SK-N-MC (cell line): ENCODE measurements at regions not wholly inside any gene's neighbourhood (a gene's known extent, or its start where the extent isn't known, plus 50 kb on each side); places are given as distances from the start of the nearest gene placed in this dataset.

Experiments used
- DNase-seq: peaks from one replicate; pipeline ENCODE4 v3.0.0-alpha.2; 2011; ENCODE audit warnings: low read depth, low spot score
- H3K27ac ChIP-seq: fragments of 200-600 bp; sonication (generic); 2 replicates; pipeline ENCODE4 v1.5.1; 2016; ENCODE audit warnings: mixed run types
- H3K36me3 ChIP-seq: fragments of 200-600 bp; sonication (generic); 2 replicates; pipeline ENCODE4 v1.6.1; 2017; ENCODE audit warnings: antibody characterized with exemption, low read length, mixed read lengths; ENCODE audit not compliant: insufficient read depth
- H3K4me3 ChIP-seq: fragments of 200-600 bp; sonication (generic); 2 replicates; pipeline ENCODE4 v1.5.1; 2016
- H3K9ac ChIP-seq: fragments of 200-600 bp; sonication (generic); 2 replicates; pipeline ENCODE4 v1.8.0; 2017; ENCODE audit warnings: mixed run types, mixed read lengths; ENCODE audit not compliant: insufficient read length
- H3K9me3 ChIP-seq: fragments of 200-600 bp; sonication (generic); 2 replicates; pipeline ENCODE4 v1.6.1; 2017; ENCODE audit warnings: low read depth, mild to moderate bottlenecking, antibody characterized with exemption, low read length, moderate library complexity, mixed read lengths
- EZH2 ChIP-seq: fragments of 200-600 bp; sonication (generic); IDR thresholded peaks from one replicate; pipeline ENCODE4 v1.6.1; 2017; ENCODE audit warnings: antibody characterized with exemption
- FOXP2 ChIP-seq: optimal IDR thresholded peaks from 2 replicates; pipeline ENCODE3; 2011; ENCODE audit warnings: mild to moderate bottlenecking, moderate library complexity; ENCODE audit not compliant: insufficient read depth; ENCODE audit errors: extremely low read length, control extremely low read depth
- POLR2AphosphoS5 ChIP-seq: IDR thresholded peaks from 2 replicates; pipeline ENCODE4 v1.6.1; 2012; ENCODE audit warnings: mild to moderate bottlenecking, low read depth, low read length, borderline replicate concordance

DNA sequence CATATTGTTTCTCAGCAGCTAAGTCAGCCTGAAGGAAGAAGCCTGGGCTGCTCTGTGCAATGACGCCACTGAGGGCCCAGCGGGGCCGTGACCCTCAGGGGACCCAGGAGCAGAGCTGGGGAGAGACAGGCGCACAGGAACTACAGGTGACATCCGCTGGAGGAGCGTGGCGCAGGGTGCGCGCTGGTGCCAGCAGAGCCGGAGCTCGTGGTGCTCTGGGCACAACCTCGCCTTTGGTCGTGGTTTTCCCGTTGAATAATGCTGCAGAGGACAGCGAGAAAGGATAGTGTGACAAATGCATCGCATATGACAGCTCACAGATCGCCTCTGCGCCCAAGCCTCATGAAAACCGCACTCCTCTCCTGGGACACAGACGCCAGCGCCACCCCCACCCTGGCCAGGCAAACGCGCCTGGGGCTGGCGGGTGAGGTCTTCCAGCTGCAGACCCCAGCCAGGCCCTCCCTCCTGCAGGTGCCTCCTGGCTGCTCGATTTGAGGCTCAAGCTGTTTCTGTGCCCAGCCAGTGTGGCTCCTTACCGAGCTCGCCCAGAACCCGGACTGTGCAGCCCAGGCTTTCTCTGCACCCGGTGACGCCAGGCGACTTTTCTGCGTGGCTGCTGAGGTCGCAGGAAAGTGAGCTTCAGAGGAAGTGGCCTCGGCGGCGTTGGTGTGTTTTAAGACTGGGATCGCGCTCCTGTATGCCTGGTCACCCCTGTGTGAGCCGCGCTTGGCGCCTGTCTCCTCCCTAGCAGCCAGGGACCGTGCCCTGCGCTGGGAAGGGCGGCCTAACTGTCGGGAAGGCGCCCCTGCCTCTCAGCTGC, 583.1 kb upstream of the HS6ST1 start:
- H3K36me3 ChIP-seq, result no peaks in the 10 kb centered on the region
- H3K27ac ChIP-seq, result no peak overlapping the region
- H3K9me3 ChIP-seq, result no peaks in the 10 kb centered on the region
- no peak for DNase-seq
- H3K9ac ChIP-seq, result no peak overlapping the region
- TF ChIP-seq FOXP2 (no peak), POLR2AphosphoS5 (no peak)
- H3K4me3 ChIP-seq, result no peak overlapping the region

DNA sequence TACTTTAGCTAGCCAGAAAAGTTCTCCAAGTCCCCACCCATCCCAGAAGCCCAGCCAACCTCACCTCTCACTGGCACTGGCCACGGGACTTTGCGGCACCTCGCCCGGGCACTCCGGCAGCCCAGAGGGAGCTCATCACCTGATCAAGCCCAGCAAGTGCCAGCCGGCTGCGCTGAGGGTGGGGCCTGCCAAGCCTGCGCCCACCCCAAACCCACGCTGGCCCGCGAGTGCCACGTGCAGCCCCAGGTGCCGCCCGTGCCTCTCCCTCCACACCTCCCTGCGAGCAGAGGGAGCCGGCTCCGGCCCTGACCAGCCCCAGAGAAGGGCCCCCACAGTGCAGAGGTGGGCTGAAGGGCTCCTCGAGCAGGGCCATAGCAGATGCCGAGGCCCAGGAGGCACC, 585.0 kb upstream of the HS6ST1 start:
- H3K9ac ChIP-seq, result no peak overlapping the region
- TF ChIP-seq FOXP2 (no peak), POLR2AphosphoS5 (no peak), EZH2 (no peak)
- H3K9me3 ChIP-seq, result no peaks in the 10 kb centered on the region
- no peak overlapping the region for H3K4me3 ChIP-seq
- H3K36me3 ChIP-seq, result no peaks in the 10 kb centered on the region
- H3K27ac ChIP-seq, result no peak overlapping the region
- DNase-seq, result no peak

DNA sequence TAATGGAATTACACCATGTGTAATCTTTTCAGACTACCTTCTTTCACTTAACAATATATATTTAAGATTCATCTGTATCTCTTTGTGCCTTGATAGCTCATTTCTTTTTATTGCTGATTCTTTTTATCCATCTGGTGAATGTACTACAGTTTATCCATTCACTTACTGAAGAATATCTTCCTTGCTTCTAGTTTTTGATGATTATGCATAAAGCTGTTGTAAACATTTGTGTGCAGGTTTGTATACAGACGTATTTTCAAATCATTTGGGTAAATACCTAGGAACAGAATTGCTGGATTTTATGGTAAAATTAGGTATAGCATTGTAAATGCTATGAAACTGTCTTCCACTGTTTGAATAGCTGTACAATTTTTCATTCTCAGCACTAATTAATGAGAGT, 592.6 kb upstream of the HS6ST1 start:
- no peak overlapping the region for H3K27ac ChIP-seq
- no peak for DNase-seq
- no peak overlapping the region for H3K4me3 ChIP-seq
- no peaks in the 10 kb centered on the region for H3K9me3 ChIP-seq
- TF ChIP-seq FOXP2 (no peak), EZH2 (no peak), POLR2AphosphoS5 (no peak)
- H3K36me3 ChIP-seq, result no peaks in the 10 kb centered on the region
- no peak overlapping the region for H3K9ac ChIP-seq

DNA sequence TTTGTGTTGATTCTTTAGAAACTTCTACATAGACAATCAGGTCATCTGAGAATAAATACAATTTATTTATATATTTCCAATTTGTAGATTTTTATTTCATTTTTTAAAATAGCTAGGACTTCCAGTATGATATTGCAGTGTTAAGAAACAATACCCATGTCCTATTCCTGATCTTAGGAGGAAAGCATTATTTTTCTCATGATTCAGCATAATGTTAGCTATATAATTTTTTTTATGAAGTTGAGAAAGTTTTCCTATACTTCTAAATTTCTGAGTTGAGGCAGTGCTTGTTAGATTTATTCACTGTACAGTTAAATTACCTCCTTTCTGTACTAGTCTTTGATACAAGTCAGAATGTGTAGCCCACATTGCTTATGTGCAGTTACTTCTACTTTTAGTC, 595.7 kb upstream of the HS6ST1 start:
- no peaks in the 10 kb centered on the region for H3K36me3 ChIP-seq
- H3K4me3 ChIP-seq, result no peak overlapping the region
- no peak for TF ChIP-seq FOXP2
- TF ChIP-seq POLR2AphosphoS5, result no peak
- TF ChIP-seq EZH2, result no peak
- H3K27ac ChIP-seq, result no peak overlapping the region
- no peak for DNase-seq
- H3K9me3 ChIP-seq, result no peaks in the 10 kb centered on the region
- no peak overlapping the region for H3K9ac ChIP-seq

DNA sequence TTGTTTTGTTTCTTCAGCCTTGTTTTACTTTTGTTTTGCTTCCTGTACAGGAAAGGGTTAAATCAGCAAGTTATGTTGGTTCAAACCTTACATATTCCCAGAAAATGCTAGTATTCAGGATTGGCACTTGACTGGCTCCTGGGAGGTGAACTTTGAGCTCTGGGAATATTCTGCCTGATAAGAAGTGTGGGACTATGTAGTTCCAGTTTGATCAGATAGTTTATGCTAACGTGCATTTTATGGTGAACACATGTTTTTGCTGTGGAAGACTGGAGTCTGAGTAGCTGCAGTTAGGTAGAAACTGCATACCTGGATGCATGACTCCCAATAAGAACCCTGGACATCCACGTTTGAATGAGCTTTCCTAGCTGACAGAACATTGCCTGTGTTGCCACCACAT, 603.1 kb upstream of the HS6ST1 start:
- no peaks in the 10 kb centered on the region for H3K36me3 ChIP-seq
- no peak for TF ChIP-seq POLR2AphosphoS5
- TF ChIP-seq FOXP2, result no peak
- no peak for TF ChIP-seq EZH2
- no peaks in the 10 kb centered on the region for H3K9me3 ChIP-seq
- H3K9ac ChIP-seq, result no peak overlapping the region
- no peak overlapping the region for H3K27ac ChIP-seq
- no peak overlapping the region for H3K4me3 ChIP-seq
- no peak for DNase-seq

DNA sequence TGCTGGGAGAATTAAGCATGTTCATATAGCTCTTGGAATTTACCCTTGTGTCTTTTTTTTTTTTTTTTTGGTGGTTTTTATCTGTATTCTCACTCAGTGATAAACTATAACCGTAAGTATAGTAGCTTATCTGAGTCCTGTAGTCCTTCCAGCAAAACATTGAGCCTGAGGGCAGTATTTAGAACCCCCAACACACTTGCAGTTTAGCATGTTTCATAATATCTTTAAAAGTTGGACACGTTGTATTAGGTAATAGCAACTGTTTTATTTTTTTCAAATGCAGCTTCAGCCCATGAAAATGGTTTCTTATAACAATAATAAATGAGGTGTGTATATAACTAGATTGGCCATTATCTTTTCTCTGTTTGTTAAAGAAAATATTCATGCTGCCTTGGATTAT, 603.5 kb upstream of the HS6ST1 start:
- TF ChIP-seq POLR2AphosphoS5 (no peak), EZH2 (no peak), FOXP2 (no peak)
- no peak for DNase-seq
- H3K27ac ChIP-seq, result no peak overlapping the region
- no peaks in the 10 kb centered on the region for H3K36me3 ChIP-seq
- no peak overlapping the region for H3K4me3 ChIP-seq
- H3K9ac ChIP-seq, result no peak overlapping the region
- no peaks in the 10 kb centered on the region for H3K9me3 ChIP-seq

DNA sequence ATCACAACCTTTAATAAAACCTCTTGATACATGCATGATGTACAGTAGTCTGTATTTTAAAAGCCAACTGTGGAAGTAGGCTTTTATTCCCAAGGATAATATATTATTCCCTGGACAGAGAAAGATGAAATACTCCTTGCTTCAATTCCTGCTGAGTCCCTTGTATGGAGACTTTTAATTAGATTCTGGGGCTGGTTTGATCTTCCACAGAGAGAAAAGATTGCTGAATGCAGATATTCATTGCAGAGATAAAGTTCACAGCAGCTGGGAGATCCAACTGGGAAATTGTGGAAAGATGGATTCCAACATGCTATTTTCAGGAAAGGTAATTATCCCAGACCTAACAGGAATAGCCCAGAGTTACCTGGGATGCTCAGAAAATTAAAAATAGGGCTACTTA, 607.0 kb upstream of the HS6ST1 start:
- Histone ChIP-seq H3K4me3 (no peak overlapping the region), H3K9me3 (no peaks in the 10 kb centered on the region), H3K9ac (no peak overlapping the region), H3K27ac (no peak overlapping the region), H3K36me3 (no peaks in the 10 kb centered on the region)
- no peak for TF ChIP-seq EZH2
- no peak for TF ChIP-seq FOXP2
- TF ChIP-seq POLR2AphosphoS5, result no peak
- DNase-seq, result no peak

DNA sequence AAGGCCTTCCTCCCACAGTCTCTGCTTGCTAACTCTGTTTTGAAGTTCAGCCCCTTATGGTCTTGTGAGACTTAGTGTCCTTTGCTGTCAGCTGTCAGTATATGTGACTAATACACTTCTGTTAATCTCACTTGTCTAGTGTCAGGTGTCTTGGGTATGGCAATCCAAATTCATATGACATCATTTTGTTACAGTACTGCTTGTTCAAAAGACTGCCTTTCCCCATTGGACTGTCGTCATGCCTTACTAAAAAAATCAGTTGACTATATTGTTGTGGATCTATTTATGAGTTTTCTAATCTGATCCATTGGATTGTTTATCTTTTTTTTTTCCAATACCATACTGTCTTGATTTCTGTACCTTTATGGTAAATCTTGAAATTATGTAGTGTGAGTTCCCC, 611.4 kb upstream of the HS6ST1 start:
- no peaks in the 10 kb centered on the region for H3K36me3 ChIP-seq
- H3K27ac ChIP-seq, result no peak overlapping the region
- no peak overlapping the region for H3K9ac ChIP-seq
- H3K4me3 ChIP-seq, result no peak overlapping the region
- TF ChIP-seq EZH2 (no peak), FOXP2 (no peak), POLR2AphosphoS5 (no peak)
- no peak for DNase-seq
- no peaks in the 10 kb centered on the region for H3K9me3 ChIP-seq

DNA sequence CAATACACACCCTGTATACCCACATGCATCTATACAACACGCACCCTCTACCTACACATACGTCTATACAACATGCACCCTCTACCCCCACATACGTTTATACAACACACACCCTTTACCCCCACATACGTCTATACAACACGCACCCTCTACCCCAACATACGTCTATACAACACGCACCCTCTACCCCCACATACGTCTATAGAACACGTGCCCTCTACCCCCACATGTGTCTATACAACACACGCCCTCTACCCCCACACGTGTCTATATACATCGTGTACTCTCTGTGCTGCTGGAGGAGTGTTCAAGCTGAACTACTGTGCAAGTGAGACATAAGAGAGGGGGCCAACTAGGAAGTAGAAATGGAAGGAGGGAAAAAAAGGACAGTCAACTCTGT, 621.7 kb upstream of the HS6ST1 start:
- Histone ChIP-seq H3K4me3 (no peak overlapping the region), H3K27ac (no peak overlapping the region), H3K9ac (no peak overlapping the region), H3K36me3 (no peaks in the 10 kb centered on the region), H3K9me3 (no peaks in the 10 kb centered on the region)
- DNase-seq, result no peak
- TF ChIP-seq POLR2AphosphoS5 (no peak), FOXP2 (no peak), EZH2 (no peak)
